ENCODE measurements at regions not wholly inside any gene's neighbourhood (a gene's known extent, or its start where the extent isn't known, plus 50 kb on each side); places are given as distances from the start of the nearest gene placed in this dataset.
"Not testable (repeated sequence)": the region's sequence is repeated elsewhere in the genome, so short reads cannot be mapped to it uniquely, and the experiment has no call there.

- peak; percentile 7 for DNase-seq (ENCODE audit: low read depth)
- in situ Hi-C loops (cut with HindIII; ENCODE audit: low pct_unique_long_range_greater_than_20kb, low sequenced_read_pairs) = no loop called here
Measured at GRCh38 chr5:122653087-122654017, 121.5 kb upstream of the SNX2 start.

- no peak for DNase-seq (ENCODE audit: low read depth)
- in situ Hi-C loops (cut with HindIII; ENCODE audit: low pct_unique_long_range_greater_than_20kb, low sequenced_read_pairs) = no loop called here
Measured at GRCh38 chr5:122656160-122656559, 118.7 kb upstream of the SNX2 start.

- in situ Hi-C loops (cut with HindIII; ENCODE audit: low pct_unique_long_range_greater_than_20kb, low sequenced_read_pairs) = no loop called here
- no peak for DNase-seq (ENCODE audit: low read depth)
Measured at GRCh38 chr5:122656577-122656976, 118.3 kb upstream of the SNX2 start.

- in situ Hi-C loops (cut with HindIII; ENCODE audit: low pct_unique_long_range_greater_than_20kb, low sequenced_read_pairs) = no loop called here
- DNase-seq (ENCODE audit: low read depth) = no peak
Measured at GRCh38 chr5:122661496-122662180, 113.2 kb upstream of the SNX2 start.

- DNase-seq (ENCODE audit: low read depth) = no peak
- in situ Hi-C loops (cut with HindIII; ENCODE audit: low pct_unique_long_range_greater_than_20kb, low sequenced_read_pairs) = no loop called here
Measured at GRCh38 chr5:122665051-122665450, 109.8 kb upstream of the SNX2 start.

- in situ Hi-C loops (cut with HindIII; ENCODE audit: low pct_unique_long_range_greater_than_20kb, low sequenced_read_pairs) = no loop called here
- no peak for DNase-seq (ENCODE audit: low read depth)
Measured at GRCh38 chr5:122668552-122668951, 106.3 kb upstream of the SNX2 start.

GRCh38 chr5:122669709-122670108, 105.2 kb upstream of the SNX2 start:
- DNase-seq (ENCODE audit: low read depth); in situ Hi-C loops (cut with HindIII; ENCODE audit: low pct_unique_long_range_greater_than_20kb, low sequenced_read_pairs): not testable (repeated sequence)

- no peak for DNase-seq (ENCODE audit: low read depth)
- in situ Hi-C loops (cut with HindIII; ENCODE audit: low pct_unique_long_range_greater_than_20kb, low sequenced_read_pairs) = no loop called here
Measured at GRCh38 chr5:122673343-122673742, 101.5 kb upstream of the SNX2 start.

GRCh38 chr5:122674385-122674784, 100.5 kb upstream of the SNX2 start:
- no peak for DNase-seq (ENCODE audit: low read depth)
- in situ Hi-C loops (cut with HindIII; ENCODE audit: low pct_unique_long_range_greater_than_20kb, low sequenced_read_pairs) = no loop called here

GRCh38 chr5:122680623-122681350, 94.1 kb upstream of the SNX2 start:
- in situ Hi-C loops (cut with HindIII; ENCODE audit: low pct_unique_long_range_greater_than_20kb, low sequenced_read_pairs) = no loop called here
- no peak for DNase-seq (ENCODE audit: low read depth)

- in situ Hi-C loops (cut with HindIII; ENCODE audit: low pct_unique_long_range_greater_than_20kb, low sequenced_read_pairs) = no loop called here
- DNase-seq (ENCODE audit: low read depth) = no peak
Measured at GRCh38 chr5:122683631-122684030, 91.2 kb upstream of the SNX2 start.

GRCh38 chr5:122690266-122690665, 84.6 kb upstream of the SNX2 start:
- DNase-seq (ENCODE audit: low read depth) = no peak

GRCh38 chr5:122691931-122692330, 82.9 kb upstream of the SNX2 start:
- DNase-seq (ENCODE audit: low read depth) = no peak
- in situ Hi-C loops (cut with HindIII; ENCODE audit: low pct_unique_long_range_greater_than_20kb, low sequenced_read_pairs) = no loop called here

More at GRCh38 chr5:122690266-122690665, 84.6 kb upstream of the SNX2 start:
- in situ Hi-C loops (cut with HindIII; ENCODE audit: low pct_unique_long_range_greater_than_20kb, low sequenced_read_pairs) = no loop called here

- no peak for DNase-seq (ENCODE audit: low read depth)
- in situ Hi-C loops (cut with HindIII; ENCODE audit: low pct_unique_long_range_greater_than_20kb, low sequenced_read_pairs) = no loop called here
Measured at GRCh38 chr5:122693963-122694362, 80.9 kb upstream of the SNX2 start.

- DNase-seq (ENCODE audit: low read depth) = no peak
Measured at GRCh38 chr5:122694884-122695283, 80.0 kb upstream of the SNX2 start.

GRCh38 chr5:122696735-122697134, 78.1 kb upstream of the SNX2 start:
- in situ Hi-C loops (cut with HindIII; ENCODE audit: low pct_unique_long_range_greater_than_20kb, low sequenced_read_pairs); DNase-seq (ENCODE audit: low read depth): not testable (repeated sequence)

More at GRCh38 chr5:122694884-122695283, 80.0 kb upstream of the SNX2 start:
- in situ Hi-C loops (cut with HindIII; ENCODE audit: low pct_unique_long_range_greater_than_20kb, low sequenced_read_pairs) = no loop called here

- no peak for DNase-seq (ENCODE audit: low read depth)
- in situ Hi-C loops (cut with HindIII; ENCODE audit: low pct_unique_long_range_greater_than_20kb, low sequenced_read_pairs) = no loop called here
Measured at GRCh38 chr5:122697191-122697590, 77.7 kb upstream of the SNX2 start.

- in situ Hi-C loops (cut with HindIII; ENCODE audit: low pct_unique_long_range_greater_than_20kb, low sequenced_read_pairs) = no loop called here
- no peak for DNase-seq (ENCODE audit: low read depth)
Measured at GRCh38 chr5:122699201-122699600, 75.7 kb upstream of the SNX2 start.

Data from Caki2 (cell line).